Smooth muscle cell of the brain vasculature (primary cell): ENCODE measurements at regions not wholly inside any gene's neighbourhood (a gene's known extent, or its start where the extent isn't known, plus 50 kb on each side); places are given as distances from the start of the nearest gene placed in this dataset.

Experiments used
- DNase-seq: peaks from one replicate; pipeline ENCODE4 v3.0.0-alpha.2; 2012; ENCODE audit warnings: low read depth, low spot score

DNA sequence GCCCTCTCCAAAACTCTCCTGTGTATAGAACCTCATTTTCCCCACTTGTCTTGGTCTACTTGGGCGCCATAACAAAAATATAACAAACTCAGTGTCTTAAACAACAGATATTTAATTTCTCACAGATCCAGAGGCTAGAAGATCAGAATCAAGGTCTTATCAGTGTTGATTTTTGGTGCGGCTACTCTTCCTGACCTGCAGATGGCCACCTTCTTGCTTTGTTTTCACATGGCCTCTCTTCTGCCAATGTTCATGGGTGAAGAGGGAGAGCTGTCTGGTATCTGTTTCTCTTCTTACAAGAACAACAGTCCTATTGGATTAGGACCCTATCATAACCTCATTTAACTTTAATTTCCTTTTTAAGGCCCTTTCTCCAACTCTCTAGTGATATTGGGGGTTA lies 177.3 kb downstream of the PABPC4L start:
- no peak for DNase-seq

DNA sequence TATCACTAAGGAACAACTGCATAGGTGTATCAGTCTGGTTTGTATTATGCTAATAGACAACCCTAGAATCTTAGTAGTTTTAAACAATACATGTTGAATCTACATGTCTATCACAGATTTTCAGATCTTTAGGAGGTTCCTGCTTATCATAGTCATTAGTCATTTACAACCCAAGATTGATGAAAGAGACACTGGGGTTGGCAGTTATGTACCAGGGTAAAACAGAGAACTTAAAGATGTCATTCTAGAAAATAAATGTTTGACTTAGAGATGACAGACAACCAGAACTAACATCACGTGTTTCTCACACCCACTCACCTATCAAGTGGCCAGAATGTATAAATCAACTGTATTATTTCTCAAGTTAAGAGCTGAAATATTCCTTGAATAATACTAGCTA lies 181.9 kb downstream of the PABPC4L start:
- no peak for DNase-seq

DNA sequence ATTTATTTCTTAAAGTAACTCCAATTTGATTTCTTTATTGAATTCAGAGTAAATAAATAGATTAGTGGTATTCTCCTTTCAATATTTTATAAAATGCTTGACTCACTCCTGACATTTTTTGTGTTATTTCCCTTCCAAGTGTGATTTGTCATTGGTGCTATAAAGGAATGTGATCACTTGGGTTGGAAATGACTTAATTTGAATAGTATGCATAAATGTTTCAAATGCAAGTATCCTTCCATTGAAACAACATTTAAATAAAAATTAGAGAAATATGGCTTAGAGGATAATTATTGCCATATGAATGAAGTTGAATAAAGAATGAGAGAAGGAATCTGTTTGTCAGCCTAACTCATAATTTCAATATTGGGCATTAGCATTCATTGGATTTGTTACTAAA lies 182.7 kb downstream of the PABPC4L start:
- no peak for DNase-seq

DNA sequence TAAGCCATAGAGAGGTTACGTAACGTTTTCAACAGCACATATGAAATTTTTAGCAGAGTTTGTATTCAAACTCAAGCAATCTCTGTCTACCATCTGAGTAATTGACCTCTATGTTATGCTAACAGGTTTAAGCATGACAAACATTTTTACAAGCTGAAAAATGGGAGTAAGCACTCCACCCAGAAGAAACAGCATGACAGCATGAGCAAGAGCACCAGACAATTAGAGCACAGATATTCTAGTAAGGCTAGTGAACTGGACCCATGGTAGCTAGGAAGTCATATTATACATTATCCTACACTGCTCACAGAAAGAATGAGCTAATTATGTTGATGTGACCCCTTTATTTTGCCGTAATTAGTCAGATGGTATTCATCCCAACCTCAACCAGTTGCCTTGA lies 200.5 kb downstream of the PABPC4L start:
- no peak for DNase-seq

DNA sequence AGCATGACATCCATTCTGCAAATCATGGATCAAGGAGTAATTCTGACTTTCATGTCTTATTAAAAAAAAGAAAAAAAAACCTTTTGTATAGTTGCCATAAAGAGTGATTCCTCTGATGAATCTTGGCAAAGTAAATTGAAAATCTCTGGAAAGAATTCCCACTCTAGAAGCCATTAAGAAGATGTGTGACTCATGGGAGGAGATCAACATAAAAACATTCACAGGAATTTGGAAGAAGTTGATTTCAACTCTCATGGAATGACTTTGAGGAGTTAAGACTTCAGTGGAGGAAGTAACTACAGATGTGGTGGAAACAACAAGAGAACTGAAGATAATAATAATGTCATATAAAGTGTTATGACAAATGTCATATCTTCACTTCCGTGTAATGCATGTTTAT lies 204.2 kb downstream of the PABPC4L start:
- no peak for DNase-seq

DNA sequence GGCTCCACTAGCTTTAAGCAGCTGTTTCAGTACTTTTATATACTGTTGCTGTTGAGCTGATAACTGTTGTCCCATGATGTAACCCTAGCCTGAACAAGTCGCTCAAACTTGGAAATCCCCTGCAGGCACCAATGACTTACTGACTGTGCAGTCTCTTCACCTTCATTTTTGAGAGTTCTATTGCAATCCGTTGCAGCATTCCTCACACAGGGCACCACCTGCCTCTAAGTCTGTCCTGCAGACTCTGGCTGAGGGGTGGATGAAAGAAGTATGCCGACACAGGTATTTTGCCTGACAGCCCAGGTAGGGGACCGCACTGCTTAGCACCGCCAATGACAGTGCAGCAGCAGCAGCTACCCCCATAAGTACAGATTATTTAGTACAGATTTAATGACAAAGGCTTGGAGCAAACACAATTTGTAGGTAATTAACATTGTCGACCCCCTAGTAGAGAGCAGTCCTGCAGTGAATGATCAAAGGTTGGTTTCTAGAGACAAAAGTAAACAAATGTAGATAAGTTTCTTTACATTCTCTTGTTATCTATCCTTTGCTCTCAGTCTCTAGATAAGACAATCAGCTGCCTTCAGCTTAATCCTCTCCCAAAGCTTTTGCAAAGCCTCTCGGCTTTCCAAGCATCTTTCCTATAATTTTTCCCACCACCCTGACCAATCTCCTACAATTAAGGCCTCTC lies 205.0 kb downstream of the PABPC4L start:
- no peak for DNase-seq

DNA sequence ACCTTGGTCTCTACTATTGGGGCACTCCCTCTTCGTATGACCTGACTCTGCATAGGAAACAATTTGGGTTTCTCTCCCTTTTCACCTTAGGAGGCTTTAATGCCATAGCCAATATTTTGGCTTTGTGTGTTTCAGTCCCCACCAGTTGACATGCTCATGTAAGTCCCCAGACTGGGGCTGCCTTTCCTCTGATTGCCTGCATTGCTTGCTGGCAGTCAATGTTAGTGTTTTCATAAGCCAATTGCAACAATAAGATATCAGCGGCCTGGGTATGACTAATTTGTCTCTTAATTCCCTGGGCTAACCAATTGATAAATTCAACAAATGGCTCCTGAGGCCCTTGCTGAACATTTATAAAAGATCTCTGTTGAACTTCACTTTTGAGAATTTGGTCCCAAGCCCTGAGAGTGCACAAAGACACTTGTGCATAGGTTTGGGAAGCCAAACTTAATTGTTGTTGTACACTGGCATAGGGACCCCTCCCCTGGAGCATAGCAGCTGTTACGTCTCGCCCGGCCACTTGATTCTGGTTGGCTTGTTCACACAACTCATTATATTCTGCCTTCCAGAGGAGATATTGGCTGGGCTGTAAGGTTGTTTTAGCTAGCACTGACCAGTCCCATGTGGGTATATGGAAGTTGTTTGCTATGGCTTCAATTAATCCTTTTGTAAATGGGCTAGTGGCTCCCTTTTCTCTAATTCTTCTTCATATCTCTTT lies 206.2 kb downstream of the PABPC4L start:
- DNase-seq, result no peak

DNA sequence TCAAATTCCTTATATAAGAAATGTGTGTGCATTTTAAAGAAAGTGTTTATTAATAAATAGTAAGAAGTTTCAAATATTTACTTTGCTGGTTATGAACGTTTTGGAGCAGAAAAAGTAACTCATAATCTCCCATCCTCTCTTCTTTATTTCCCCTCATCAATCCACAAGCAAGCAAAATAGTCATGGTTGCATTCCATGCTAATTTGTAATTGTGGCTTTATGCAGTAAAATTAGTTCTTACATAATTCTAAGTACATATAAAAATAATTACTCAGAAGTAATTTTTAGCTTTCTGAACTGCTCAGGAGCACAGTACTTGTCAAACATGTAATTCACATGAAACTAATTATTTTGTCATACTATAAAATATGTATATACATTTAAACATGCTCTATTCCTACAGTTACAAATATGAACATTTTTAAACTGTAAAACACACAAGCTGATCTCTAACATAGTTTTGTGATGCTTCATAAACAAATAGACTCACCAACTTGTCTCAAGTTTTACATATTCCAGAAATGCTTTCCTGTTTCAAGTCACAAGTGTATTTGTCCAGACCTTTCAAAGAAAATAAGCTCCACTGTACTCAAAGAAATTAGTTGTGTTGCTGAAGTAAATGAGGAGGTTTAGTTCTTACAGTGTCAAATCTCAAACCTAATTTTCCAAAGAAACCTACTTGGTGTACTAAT lies 218.9 kb downstream of the PABPC4L start:
- DNase-seq, result no peak

DNA sequence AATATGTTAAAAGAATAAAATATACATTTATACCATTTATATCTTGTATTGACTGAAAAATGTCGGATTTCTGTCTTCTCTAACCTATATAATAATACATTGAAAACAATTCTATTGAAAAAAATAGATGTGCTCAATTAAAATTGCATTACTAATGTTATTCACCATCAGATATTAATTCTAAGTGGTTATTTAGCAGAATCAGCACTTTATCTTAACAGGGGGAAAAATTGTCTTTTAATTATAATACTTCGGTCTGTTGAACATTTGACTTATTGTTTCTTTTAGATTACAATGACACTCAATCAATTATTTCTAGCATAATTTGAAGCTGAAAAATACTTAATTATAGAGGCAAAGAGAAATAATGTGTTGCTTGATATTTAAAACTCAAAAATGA lies 220.3 kb downstream of the PABPC4L start:
- DNase-seq, result no peak

DNA sequence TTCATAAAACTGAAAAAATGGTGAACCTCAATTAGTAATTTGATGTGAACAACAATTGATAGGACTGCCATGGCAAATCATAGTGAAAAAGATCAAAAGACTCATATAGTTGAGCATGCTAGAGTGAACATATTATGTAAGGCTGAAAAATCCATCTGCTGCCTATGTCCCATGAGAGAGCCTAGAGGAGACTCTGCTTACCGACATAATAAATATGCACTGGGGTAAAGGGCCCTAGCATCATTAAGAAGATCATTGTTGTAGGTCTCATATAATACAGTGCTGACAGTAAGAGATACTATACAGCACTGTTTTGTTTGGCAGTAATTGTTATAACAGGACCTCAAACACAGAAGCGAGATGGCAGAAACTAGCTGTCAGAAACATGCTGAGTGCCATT lies 229.0 kb downstream of the PABPC4L start:
- DNase-seq, result no peak

DNA sequence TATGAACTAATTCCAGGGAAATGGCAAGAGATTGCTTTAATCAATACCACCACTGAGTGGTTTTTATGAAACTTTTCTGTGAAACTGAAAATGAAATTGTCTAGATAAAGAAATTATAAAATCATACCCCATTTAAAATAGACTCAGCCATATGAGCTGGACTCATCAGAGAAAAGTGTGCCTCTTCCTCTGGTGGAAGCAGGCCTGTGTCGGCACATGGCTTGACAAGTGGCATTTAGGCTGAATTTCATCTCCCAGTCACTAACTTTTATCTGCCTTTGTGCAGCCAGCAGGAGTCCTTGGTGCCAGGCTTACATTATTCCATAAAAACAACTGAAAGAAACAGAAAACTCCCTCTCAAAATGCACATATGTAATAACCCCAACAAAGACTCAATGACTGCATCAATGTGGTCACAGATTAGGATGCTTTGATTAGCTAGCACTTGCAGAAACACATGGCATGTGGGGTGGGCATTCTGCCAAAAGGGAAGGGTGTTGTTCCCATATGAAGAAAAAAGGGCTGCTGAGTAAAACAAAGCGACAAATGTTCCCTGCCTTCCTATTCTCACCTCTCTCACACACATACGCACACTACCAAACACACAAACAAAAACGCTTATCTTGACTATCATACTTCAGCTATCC lies 232.3 kb downstream of the PABPC4L start:
- no peak for DNase-seq

DNA sequence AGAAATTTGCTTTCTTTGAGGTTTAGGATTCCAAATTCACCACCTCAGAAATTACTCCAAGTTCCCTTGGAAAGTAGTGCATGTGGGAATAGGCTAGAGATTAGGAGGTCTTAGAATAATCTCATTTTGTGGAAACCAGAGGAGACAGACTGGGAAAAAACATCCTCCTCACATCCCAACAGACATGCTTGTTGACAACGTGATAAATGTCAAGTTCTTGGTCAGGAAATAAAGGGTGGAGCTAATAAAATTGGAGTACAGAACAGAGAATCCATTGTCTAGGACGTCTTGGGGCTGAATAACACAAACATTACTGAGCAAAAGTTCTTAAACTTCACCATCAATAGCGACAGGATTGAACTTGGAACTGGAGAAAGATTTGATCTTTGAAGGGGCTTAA lies 233.4 kb downstream of the PABPC4L start:
- no peak for DNase-seq

DNA sequence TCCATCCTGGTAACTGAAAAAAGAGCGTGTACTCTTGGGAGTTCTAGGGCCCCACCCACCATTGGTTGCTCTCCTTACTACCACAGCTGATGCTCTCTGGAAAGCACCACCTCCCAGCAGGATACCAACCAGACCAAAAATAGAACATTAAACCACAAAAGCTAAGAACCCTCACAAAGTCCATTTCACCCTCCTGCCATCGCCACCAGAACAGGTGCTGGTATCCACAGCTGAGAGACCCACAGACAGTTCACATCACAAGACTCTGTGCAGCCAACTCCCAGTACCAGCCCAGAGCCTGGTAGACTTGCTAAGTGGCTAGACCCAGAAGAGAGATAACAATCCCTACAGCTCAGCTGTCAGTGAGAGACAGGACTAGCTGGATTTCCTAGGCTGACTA lies 240.6 kb downstream of the PABPC4L start:
- DNase-seq, result no peak

DNA sequence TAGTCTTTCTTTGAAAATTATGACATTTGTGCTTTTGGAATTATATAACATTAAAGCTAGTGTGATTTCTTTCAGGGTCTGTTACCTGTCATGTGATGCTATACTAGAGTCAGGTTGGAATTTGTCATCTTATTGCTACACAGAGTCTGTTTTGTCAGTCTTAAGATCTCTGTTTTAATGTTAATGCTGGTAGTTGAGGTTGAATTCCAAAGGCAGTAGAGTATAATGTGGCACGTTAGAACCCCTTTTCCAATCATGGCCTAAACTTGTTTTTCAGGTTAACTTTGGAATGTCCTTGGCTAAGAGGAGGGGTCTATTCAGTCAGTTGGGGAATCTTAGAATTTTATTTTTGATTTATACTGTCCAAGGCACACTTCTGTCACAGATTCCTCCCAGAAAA lies 258.5 kb downstream of the PABPC4L start:
- DNase-seq, result no peak

DNA sequence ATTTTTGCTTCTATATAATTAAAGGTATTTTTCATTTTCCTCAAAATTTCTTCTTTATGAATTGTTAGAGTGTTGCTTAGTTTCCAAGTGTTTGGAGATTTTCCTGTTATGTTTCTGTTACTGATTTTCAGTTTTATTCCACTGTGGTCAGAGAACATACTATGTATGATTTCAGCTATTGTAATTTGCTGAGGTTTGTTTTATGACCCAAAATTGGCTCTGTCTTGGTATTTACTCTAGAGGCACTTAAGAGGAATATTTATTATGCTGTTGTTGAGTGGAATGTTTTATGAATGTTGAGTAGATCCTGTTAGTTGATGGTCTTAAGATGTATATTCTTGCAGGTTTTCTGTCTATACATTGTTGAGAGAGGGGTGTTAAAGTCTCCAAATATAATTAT lies 263.5 kb downstream of the PABPC4L start:
- DNase-seq, result no peak

DNA sequence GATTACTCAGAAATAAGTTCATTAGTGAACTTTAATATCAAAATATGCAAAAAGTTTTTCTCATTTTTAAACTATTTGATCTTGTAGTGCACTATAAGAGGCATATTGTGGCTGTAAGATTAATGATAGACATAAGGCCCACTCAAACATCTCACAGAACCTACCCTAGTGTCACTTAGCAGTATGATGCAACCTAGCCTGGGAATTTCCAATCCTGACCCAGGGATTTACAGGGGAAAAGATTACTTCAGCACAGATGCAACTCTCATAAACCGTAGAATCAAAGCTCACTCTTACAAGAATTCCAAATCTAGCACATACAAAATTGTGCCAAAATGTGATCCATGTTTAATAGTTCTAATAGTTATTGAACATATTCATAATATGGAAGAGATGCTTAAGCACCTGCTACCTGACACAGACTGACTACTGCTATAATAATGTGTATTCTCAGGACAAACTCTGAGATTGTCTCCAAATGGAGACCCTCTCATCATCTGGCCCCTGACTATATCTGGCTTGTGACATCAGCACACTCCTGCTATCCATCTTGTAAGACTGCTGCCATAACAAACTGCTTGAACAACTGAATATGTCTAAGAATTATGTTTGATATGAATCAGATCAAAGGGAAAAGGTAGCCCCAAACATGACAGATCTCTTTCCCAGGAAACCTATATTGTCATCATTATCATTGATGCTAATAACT lies 271.9 kb downstream of the PABPC4L start:
- no peak for DNase-seq

DNA sequence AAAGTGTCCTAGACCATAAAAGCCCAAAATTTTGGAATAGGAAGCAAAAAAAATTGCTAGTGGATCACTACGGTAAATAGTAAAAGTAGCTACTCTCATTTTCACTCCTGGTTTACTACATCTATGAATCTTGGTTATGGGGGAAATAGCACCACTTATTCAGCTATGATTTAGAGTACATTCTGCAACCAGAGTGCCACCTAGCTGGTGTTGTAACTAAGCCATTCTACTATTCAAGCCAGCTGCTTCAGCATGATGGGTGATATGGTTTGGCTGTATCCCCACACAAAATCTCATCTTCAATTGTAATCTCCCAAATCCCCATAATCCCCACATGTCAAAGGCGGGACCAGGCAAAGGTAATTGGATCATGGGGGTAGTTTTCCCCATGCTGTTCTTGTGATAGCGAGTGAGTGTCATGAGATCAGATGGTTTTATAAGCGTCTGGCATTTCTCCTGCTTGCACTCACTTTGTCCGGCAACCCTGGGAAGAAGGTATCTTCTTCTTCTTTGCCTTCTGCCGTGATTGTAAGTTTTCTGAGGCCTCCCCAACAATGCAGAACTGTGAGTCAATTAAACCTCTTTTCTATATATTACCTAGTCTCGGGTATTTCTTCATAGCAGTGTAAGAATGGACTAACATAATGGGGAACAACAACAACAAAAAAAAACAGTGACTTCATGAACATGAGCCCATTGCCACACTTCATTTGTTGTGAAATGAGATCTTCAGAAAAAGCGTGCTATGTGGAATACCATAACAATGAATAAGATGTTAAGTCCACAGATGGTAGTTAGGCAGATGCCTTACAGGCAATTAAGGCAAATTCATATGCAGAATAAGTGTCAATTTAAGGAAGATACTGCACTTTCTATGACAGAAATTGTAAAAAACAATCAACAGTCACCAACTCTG lies 280.1 kb downstream of the PABPC4L start:
- no peak for DNase-seq

DNA sequence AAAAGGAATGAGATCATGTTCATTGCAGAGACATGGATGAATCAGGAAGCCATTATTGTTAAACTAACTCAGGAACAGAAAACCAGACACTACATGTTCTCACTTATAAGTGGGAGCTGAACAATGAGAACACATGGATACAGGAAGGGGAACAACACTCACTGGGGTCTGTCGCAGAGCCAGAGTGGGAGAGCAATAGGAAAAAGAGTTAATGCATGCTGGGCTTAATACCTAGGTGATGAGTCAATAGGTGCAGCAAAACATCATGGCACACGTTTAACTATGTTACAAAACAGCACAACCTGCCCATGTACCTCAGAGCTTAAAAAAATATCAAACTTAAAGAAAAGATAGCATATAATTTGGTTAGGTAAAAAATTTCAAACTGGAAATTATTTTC lies 281.4 kb downstream of the PABPC4L start:
- no peak for DNase-seq

DNA sequence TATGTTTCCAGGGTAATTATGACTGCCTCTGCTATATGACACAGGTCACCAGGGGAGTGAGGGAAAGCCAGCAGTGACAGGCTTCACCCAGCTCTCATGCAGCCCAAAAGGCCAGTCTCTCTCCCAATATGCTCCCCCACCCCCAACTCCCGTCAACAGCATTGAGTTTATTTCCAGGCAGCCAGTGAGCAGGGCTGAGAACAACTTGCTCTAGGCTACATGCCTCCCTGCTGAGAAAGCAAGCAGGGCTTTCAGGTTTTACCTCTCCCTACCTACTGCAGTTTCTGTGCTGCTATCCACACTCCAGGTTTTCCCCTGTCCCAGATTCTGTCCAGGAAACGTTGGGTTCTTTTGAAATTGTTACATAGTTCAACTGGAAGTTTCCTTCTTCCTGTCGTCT lies 291.4 kb downstream of the PABPC4L start:
- DNase-seq, result no peak

DNA sequence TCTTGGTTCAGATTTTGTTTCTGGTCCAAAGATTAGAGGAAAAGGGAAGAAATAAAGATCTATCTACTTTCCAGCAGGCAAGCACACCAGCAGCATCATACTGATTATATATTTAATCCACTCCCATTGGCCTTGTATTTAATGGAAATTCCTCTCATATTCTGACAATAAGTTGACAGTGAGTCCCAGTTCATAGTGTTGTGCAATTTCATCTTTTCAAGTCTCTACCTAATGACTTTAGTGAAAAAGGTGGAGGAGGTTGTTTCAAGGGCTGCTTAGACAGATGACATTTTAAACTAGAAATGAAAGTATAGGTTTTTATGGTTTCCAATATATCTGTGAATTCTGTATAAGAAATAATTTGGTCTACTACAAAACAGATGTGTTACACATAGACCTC lies 298.6 kb downstream of the PABPC4L start:
- no peak for DNase-seq

DNA sequence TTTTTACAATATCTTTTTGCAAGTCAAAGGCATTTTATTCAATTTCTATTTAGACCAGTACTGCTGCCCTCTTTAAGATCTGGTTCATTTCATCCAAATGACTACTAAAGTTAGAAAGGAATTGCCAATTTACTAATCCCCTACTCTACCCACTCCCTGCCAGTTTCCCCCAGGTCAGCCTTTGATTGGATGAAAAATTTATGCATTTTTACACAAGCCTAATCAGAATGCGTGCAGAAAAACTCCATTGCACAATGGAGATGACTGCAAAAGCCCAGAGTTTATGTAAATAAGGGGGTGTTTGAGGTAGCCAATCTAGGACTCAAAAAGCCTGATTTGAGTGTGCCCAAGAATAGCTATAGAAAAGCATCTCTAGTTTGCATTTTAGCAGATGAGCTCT lies 310.6 kb downstream of the PABPC4L start:
- DNase-seq, result no peak
